KMS-11 (cell line): ENCODE measurements at regions not wholly inside any gene's neighbourhood (a gene's known extent, or its start where the extent isn't known, plus 50 kb on each side); places are given as distances from the start of the nearest gene placed in this dataset.

Experiments used
- H2AFZ ChIP-seq: fragments of 200-600 bp; sonication (generic); 2 replicates; pipeline ENCODE4 v1.6.1; 2016; ENCODE audit warnings: antibody characterized with exemption, mixed run types, low read depth
- H3K27ac ChIP-seq: fragments of 200-600 bp; sonication (generic); 2 replicates; pipeline ENCODE4 v1.6.1; 2016; ENCODE audit warnings: mild to moderate bottlenecking, mixed run types
- H3K27me3 ChIP-seq: fragments of 200-600 bp; sonication (generic); 2 replicates; pipeline ENCODE4 v1.6.1; 2017; ENCODE audit warnings: mild to moderate bottlenecking, low read depth, mixed run types, moderate library complexity; ENCODE audit not compliant: insufficient read depth
- H3K36me3 ChIP-seq: fragments of 200-600 bp; sonication (generic); 2 replicates; pipeline ENCODE4 v1.6.1; 2017; ENCODE audit warnings: mild to moderate bottlenecking, mixed run types; ENCODE audit not compliant: insufficient read depth
- H3K4me1 ChIP-seq: fragments of 200-600 bp; sonication (generic); 2 replicates; pipeline ENCODE4 v1.6.1; 2016; ENCODE audit warnings: mild to moderate bottlenecking, low read depth, mixed run types; ENCODE audit not compliant: poor library complexity, severe bottlenecking
- H3K4me2 ChIP-seq: fragments of 200-600 bp; sonication (generic); 2 replicates; pipeline ENCODE4 v1.7.0; 2016; ENCODE audit warnings: mild to moderate bottlenecking, mixed run types
- H3K4me3 ChIP-seq: fragments of 200-600 bp; sonication (generic); IDR thresholded peaks from 2 replicates; pipeline ENCODE4 v1.6.1; 2017; ENCODE audit warnings: low read depth, low read length, mixed read lengths; ENCODE audit not compliant: insufficient read depth
- H3K79me2 ChIP-seq: fragments of 200-600 bp; sonication (generic); 2 replicates; pipeline ENCODE4 v1.6.1; 2016; ENCODE audit warnings: low read depth, mixed run types; ENCODE audit not compliant: insufficient read depth
- H3K9ac ChIP-seq: fragments of 200-600 bp; sonication (generic); 2 replicates; pipeline ENCODE4 v1.6.1; 2016; ENCODE audit warnings: mild to moderate bottlenecking, mixed run types
- H4K20me1 ChIP-seq: fragments of 200-600 bp; sonication (generic); 2 replicates; pipeline ENCODE4 v1.6.1; 2016; ENCODE audit warnings: mild to moderate bottlenecking, mixed run types; ENCODE audit not compliant: insufficient read depth
- TF ChIP-seq, protein P1 (sequence below): fragments of 200-600 bp; sonication (generic); conservative IDR thresholded peaks from 2 replicates; pipeline ENCODE4 v1.6.1; 2017; ENCODE audit warnings: low read depth, mild to moderate bottlenecking, antibody characterized with exemption, low read length, moderate library complexity, mixed read lengths

DNA sequence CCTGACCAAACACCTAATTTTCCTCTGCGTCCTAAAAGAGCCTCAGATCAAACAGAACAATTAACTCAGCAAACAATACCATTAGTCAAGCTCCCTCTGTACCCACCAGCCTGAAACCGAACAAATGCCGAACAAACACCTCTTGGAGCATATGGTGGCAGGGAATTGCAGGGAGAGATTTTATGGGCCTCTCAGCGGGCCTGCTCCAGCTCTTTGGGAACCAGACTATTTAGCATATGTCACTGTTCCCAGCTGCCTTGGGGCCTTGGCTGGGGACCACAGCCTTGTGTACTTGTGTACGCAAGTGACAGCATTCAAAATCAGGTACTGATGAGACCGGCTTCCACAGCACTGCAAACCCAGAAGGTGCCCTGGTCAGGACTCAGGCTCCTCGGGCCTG is 388.8 kb upstream of the PPP2R3A start:
- no peak overlapping the region for H2AFZ ChIP-seq
- H3K4me3 ChIP-seq = no peak overlapping the region
- no peaks in the 10 kb centered on the region for H4K20me1 ChIP-seq
- TF ChIP-seq, protein P1, sequence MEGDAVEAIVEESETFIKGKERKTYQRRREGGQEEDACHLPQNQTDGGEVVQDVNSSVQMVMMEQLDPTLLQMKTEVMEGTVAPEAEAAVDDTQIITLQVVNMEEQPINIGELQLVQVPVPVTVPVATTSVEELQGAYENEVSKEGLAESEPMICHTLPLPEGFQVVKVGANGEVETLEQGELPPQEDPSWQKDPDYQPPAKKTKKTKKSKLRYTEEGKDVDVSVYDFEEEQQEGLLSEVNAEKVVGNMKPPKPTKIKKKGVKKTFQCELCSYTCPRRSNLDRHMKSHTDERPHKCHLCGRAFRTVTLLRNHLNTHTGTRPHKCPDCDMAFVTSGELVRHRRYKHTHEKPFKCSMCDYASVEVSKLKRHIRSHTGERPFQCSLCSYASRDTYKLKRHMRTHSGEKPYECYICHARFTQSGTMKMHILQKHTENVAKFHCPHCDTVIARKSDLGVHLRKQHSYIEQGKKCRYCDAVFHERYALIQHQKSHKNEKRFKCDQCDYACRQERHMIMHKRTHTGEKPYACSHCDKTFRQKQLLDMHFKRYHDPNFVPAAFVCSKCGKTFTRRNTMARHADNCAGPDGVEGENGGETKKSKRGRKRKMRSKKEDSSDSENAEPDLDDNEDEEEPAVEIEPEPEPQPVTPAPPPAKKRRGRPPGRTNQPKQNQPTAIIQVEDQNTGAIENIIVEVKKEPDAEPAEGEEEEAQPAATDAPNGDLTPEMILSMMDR = no peak
- no peaks in the 10 kb centered on the region for H3K4me1 ChIP-seq
- no peak overlapping the region for H3K4me2 ChIP-seq
- H3K36me3 ChIP-seq = no peaks in the 10 kb centered on the region
- H3K79me2 ChIP-seq = no peaks in the 10 kb centered on the region
- no peak overlapping the region for H3K9ac ChIP-seq
- no peak overlapping the region for H3K27ac ChIP-seq
- H3K27me3 ChIP-seq = no peaks in the 10 kb centered on the region

DNA sequence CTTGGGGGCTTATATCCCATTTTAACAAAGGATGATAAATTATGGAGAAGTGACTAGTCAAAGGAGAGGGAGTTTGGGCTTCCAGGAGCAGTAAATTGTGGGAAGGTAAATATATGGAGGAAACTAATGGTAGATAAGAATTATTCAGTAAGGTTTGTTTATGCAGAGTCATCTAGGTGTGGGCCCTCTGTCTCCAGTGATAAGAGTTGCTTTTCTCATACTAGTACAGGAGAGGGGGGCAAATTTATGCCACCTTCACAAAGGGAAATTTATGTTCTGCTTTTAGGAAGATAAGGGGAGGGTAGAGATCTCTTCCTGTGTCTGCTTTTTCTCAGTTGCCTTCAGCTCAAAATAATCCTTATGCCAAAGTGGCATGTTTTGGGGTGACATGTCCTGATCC is 383.7 kb upstream of the PPP2R3A start:
- H3K9ac ChIP-seq = no peak overlapping the region
- no peak overlapping the region for H3K4me2 ChIP-seq
- TF ChIP-seq, protein P1 = no peak
- no peaks in the 10 kb centered on the region for H4K20me1 ChIP-seq
- no peak overlapping the region for H2AFZ ChIP-seq
- no peaks in the 10 kb centered on the region for H3K4me1 ChIP-seq
- no peak overlapping the region for H3K27ac ChIP-seq
- H3K79me2 ChIP-seq = no peaks in the 10 kb centered on the region
- no peak overlapping the region for H3K4me3 ChIP-seq
- no peaks in the 10 kb centered on the region for H3K36me3 ChIP-seq
- no peaks in the 10 kb centered on the region for H3K27me3 ChIP-seq

DNA sequence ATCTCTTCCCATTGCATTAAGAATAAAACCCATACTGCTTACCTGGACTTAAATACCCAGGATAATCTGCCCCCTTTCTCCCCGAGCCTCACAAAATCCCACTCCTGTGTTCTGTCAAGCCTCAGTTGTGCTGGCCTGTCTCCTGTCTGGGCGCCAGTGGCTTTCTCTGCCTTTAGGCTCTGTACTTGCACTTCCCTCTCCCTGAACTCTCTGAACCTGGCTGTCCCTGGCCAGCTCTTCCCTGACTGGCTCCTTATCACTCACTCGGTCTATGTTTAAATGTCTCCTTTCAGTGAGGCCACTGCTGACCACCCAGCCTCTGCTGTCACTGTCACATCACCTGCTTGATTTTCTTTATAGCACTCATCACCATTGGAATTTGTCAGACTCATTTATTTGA is 382.7 kb upstream of the PPP2R3A start:
- TF ChIP-seq, protein P1 = no peak

DNA sequence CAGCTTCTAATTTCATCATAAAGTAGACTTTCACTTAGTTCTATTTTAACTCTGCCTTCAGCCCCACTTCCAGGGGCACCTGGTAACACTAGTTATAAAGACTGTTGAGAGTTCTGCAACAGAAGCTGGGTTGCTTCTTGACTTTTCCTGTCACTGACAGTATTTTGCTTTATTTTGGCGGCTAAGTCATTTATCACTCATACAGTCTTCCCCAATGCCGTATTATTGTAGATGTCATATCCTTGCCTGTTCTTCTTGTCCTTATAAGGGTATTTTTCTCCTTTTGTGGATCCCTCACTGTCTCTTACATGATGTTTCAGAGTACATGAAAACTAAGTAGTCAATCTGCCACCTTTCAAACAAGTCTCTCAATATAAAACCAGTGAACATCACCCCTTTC is 369.0 kb upstream of the PPP2R3A start:
- Histone ChIP-seq H3K36me3 (no peaks in the 10 kb centered on the region), H3K4me1 (no peaks in the 10 kb centered on the region), H3K27ac (no peak overlapping the region), H3K9ac (no peak overlapping the region), H3K4me2 (no peak overlapping the region), H4K20me1 (no peaks in the 10 kb centered on the region), H2AFZ (no peak overlapping the region), H3K27me3 (no peaks in the 10 kb centered on the region), H3K79me2 (no peaks in the 10 kb centered on the region), H3K4me3 (no peak overlapping the region)
- TF ChIP-seq, protein P1 = no peak

More for the DNA sequence above, 382.7 kb upstream of the PPP2R3A start:
- Histone ChIP-seq H3K36me3 (no peaks in the 10 kb centered on the region), H3K4me2 (no peak overlapping the region), H3K4me1 (no peaks in the 10 kb centered on the region), H3K79me2 (no peaks in the 10 kb centered on the region), H3K9ac (no peak overlapping the region), H2AFZ (no peak overlapping the region), H3K27ac (no peak overlapping the region), H4K20me1 (no peaks in the 10 kb centered on the region), H3K27me3 (no peaks in the 10 kb centered on the region), H3K4me3 (no peak overlapping the region)
